Hepatocyte (in vitro differentiated cells): ENCODE measurements at regions not wholly inside any gene's neighbourhood (a gene's known extent, or its start where the extent isn't known, plus 50 kb on each side); places are given as distances from the start of the nearest gene placed in this dataset.

ENCODE experiments used
- DNase-seq: peaks from one replicate; pipeline ENCODE4 v3.0.0-alpha.2; 2016; ENCODE audit warnings: low spot score
- H2AFZ ChIP-seq: fragments of 200-600 bp; sonication (generic); 2 replicates; pipeline ENCODE4 v1.6.0; 2016; ENCODE audit warnings: antibody characterized with exemption, mild to moderate bottlenecking
- H3K27ac ChIP-seq: fragments of 200-600 bp; sonication (generic); 2 replicates; pipeline ENCODE4 v1.5.1; 2016; ENCODE audit warnings: mild to moderate bottlenecking
- H3K27me3 ChIP-seq: fragments of 200-600 bp; sonication (generic); 2 replicates; pipeline ENCODE4 v1.6.1; 2016
- H3K36me3 ChIP-seq: fragments of 200-600 bp; sonication (generic); replicated peaks from 2 replicates; pipeline ENCODE4 v1.5.1; 2016; ENCODE audit warnings: low read depth; ENCODE audit not compliant: insufficient read depth
- H3K4me1 ChIP-seq: fragments of 200-600 bp; sonication (generic); 2 replicates; pipeline ENCODE4 v1.5.1; 2016; ENCODE audit warnings: mild to moderate bottlenecking, moderate library complexity; ENCODE audit not compliant: insufficient read depth
- H3K4me2 ChIP-seq: fragments of 200-600 bp; sonication (generic); 2 replicates; pipeline ENCODE4 v1.6.0; 2016
- H3K4me3 ChIP-seq: fragments of 200-600 bp; sonication (generic); 2 replicates; pipeline ENCODE4 v1.5.1; 2016; ENCODE audit warnings: mild to moderate bottlenecking
- H3K79me2 ChIP-seq: fragments of 200-600 bp; sonication (generic); 2 replicates; pipeline ENCODE4 v1.6.0; 2017; ENCODE audit warnings: mild to moderate bottlenecking
- H3K9me2 ChIP-seq: fragments of 200-600 bp; sonication (generic); replicated peaks from 2 replicates; pipeline ENCODE4 v1.6.0; 2017; ENCODE audit warnings: mild to moderate bottlenecking; ENCODE audit not compliant: insufficient read depth
- H3K9me3 ChIP-seq: fragments of 200-600 bp; sonication (generic); 2 replicates; pipeline ENCODE4 v1.5.1; 2016; ENCODE audit warnings: low read depth, mild to moderate bottlenecking
- H4K20me1 ChIP-seq: fragments of 200-600 bp; sonication (generic); 2 replicates; pipeline ENCODE4 v1.6.0; 2016; ENCODE audit warnings: mild to moderate bottlenecking; ENCODE audit not compliant: insufficient read depth, poor library complexity, severe bottlenecking
- CTCF ChIP-seq: fragments of 200-600 bp; sonication (generic); IDR thresholded peaks from 2 replicates; pipeline ENCODE4 v1.5.1; 2016; ENCODE audit warnings: antibody characterized with exemption, mild to moderate bottlenecking; ENCODE audit not compliant: poor library complexity
- EZH2 ChIP-seq: fragments of 200-600 bp; sonication (generic); IDR thresholded peaks from 2 replicates; pipeline ENCODE4 v1.6.1; 2016; ENCODE audit warnings: antibody characterized with exemption, mild to moderate bottlenecking, borderline replicate concordance
- EZH2phosphoT487 ChIP-seq: fragments of 200-600 bp; sonication (generic); IDR thresholded peaks from one replicate; pipeline ENCODE4 v1.6.1; 2018; ENCODE audit warnings: antibody characterized with exemption, mild to moderate bottlenecking, low read depth, moderate library complexity; ENCODE audit not compliant: unreplicated experiment, severe bottlenecking
- WGBS: methylation state at CpG from one replicate; pipeline ENCODE4 v1.1.6; 2016; ENCODE audit warnings: low lambda C conversion rate; ENCODE audit errors: missing lambda C conversion rate; 5-methylcytosine and 5-hydroxymethylcytosine counted together

GRCh38 chr10:78116361-78116760 lies 82.7 kb downstream of the RPS24 start:
- H2AFZ ChIP-seq, result no peak overlapping the region
- no peaks in the 10 kb centered on the region for H3K9me2 ChIP-seq
- peaks cover 4% of the 10 kb centered on the region for H3K27me3 ChIP-seq
- no peaks in the 10 kb centered on the region for H3K9me3 ChIP-seq
- H3K79me2 ChIP-seq, result no peaks in the 10 kb centered on the region
- no peak overlapping the region for H3K4me3 ChIP-seq
- H3K36me3 ChIP-seq, result no peaks in the 10 kb centered on the region
- no peak overlapping the region for H3K27ac ChIP-seq
- H4K20me1 ChIP-seq, result no peaks in the 10 kb centered on the region
- DNase-seq, result no peak
- TF ChIP-seq CTCF, result no peak
- no peak for TF ChIP-seq EZH2phosphoT487
- TF ChIP-seq EZH2, result no peak
- no peaks in the 10 kb centered on the region for H3K4me1 ChIP-seq
- H3K4me2 ChIP-seq, result no peak overlapping the region
- WGBS, result 81% methylated on average over 4 of the region's 4 CpGs

GRCh38 chr10:78118591-78118990 lies 84.9 kb downstream of the RPS24 start:
- no peak for DNase-seq
- Histone ChIP-seq H4K20me1 (no peaks in the 10 kb centered on the region), H3K27ac (no peak overlapping the region), H3K9me3 (no peaks in the 10 kb centered on the region), H3K4me1 (no peaks in the 10 kb centered on the region), H3K27me3 (peaks cover 4% of the 10 kb centered on the region), H3K9me2 (no peaks in the 10 kb centered on the region), H3K4me2 (no peak overlapping the region), H2AFZ (no peak overlapping the region), H3K36me3 (no peaks in the 10 kb centered on the region), H3K4me3 (no peak overlapping the region), H3K79me2 (no peaks in the 10 kb centered on the region)
- no peak for TF ChIP-seq EZH2phosphoT487
- TF ChIP-seq EZH2, result no peak
- TF ChIP-seq CTCF, result no peak

GRCh38 chr10:78121801-78122200 lies 88.1 kb downstream of the RPS24 start:
- H4K20me1 ChIP-seq, result no peaks in the 10 kb centered on the region

GRCh38 chr10:78124167-78124566 lies 90.5 kb downstream of the RPS24 start:
- Histone ChIP-seq H3K9me3 (no peaks in the 10 kb centered on the region), H3K4me2 (no peak overlapping the region), H3K79me2 (no peaks in the 10 kb centered on the region), H3K36me3 (no peaks in the 10 kb centered on the region), H3K27ac (no peak overlapping the region), H3K27me3 (no peaks in the 10 kb centered on the region), H2AFZ (no peak overlapping the region), H3K4me1 (no peaks in the 10 kb centered on the region), H3K4me3 (no peak overlapping the region), H3K9me2 (no peaks in the 10 kb centered on the region), H4K20me1 (no peaks in the 10 kb centered on the region)
- no peak for DNase-seq
- WGBS, result 96% methylated on average over 1 of the region's 1 CpG
- TF ChIP-seq EZH2phosphoT487, result no peak
- no peak for TF ChIP-seq CTCF
- TF ChIP-seq EZH2, result no peak

More at GRCh38 chr10:78121801-78122200, 88.1 kb downstream of the RPS24 start:
- Histone ChIP-seq H3K4me1 (no peaks in the 10 kb centered on the region), H3K4me2 (no peak overlapping the region), H3K36me3 (no peaks in the 10 kb centered on the region), H3K27me3 (peaks cover 4% of the 10 kb centered on the region), H3K9me2 (no peaks in the 10 kb centered on the region), H3K27ac (no peak overlapping the region), H3K9me3 (no peaks in the 10 kb centered on the region), H2AFZ (no peak overlapping the region), H3K4me3 (no peak overlapping the region), H3K79me2 (no peaks in the 10 kb centered on the region)
- no peak for DNase-seq
- no peak for TF ChIP-seq EZH2
